GM12878 (cell line): ENCODE measurements at regions not wholly inside any gene's neighbourhood (a gene's known extent, or its start where the extent isn't known, plus 50 kb on each side); places are given as distances from the start of the nearest gene placed in this dataset.

ENCODE experiments used
- CTCF ChIP-seq, 3 experiments: IDR thresholded peaks in 2 of 3; conservative IDR thresholded peaks in 1 of 3; 2 replicates each; pipeline ENCODE4 v1.5.1; 2011; ENCODE audit warnings: low read depth in 3 of 3, low read length in 3 of 3, mild to moderate bottlenecking in 3 of 3, control low read depth in 2 of 3, moderate library complexity in 2 of 3, inconsistent platforms in 1 of 3, mixed read lengths in 1 of 3; ENCODE audit not compliant: control insufficient read depth in 2 of 3, insufficient read depth in 1 of 3; ENCODE audit errors: extremely low read depth in 1 of 3
- CUX1 ChIP-seq: IDR thresholded peaks from 2 replicates; pipeline ENCODE4 v1.6.1; 2012; ENCODE audit warnings: improper control_type of control experiment, low read depth, low read length; ENCODE audit not compliant: insufficient replicate concordance
- EP300 ChIP-seq, 2 experiments: fragments of 150-350 bp in 1 of 2; IDR thresholded peaks; 2 replicates each; pipeline ENCODE4 v1.6.1; 2011 to 2012; ENCODE audit warnings: low read depth in 2 of 2, low read length in 2 of 2, borderline replicate concordance in 1 of 2, improper control_type of control experiment in 1 of 2, inconsistent platforms in 1 of 2; ENCODE audit not compliant: control insufficient read depth in 1 of 2
- FOXM1 ChIP-seq: IDR thresholded peaks from 2 replicates; pipeline ENCODE4 v1.6.1; 2012; ENCODE audit warnings: low read depth, mild to moderate bottlenecking, inconsistent platforms, low read length, moderate library complexity
- HDGF ChIP-seq: fragments of 450-650 bp; IDR thresholded peaks from 2 replicates; pipeline ENCODE4 v1.6.1; 2016; ENCODE audit warnings: antibody characterized with exemption
- KAT2A ChIP-seq: conservative IDR thresholded peaks from 2 replicates; pipeline ENCODE4 v1.6.1; 2011; ENCODE audit warnings: low read depth, low read length; ENCODE audit not compliant: control insufficient read depth
- MYB ChIP-seq: fragments of 150-350 bp; IDR thresholded peaks from 2 replicates; pipeline ENCODE4 v1.6.1; 2014; ENCODE audit warnings: mild to moderate bottlenecking, low read depth, low read length, borderline replicate concordance
- NRF1 ChIP-seq: conservative IDR thresholded peaks from 2 replicates; pipeline ENCODE4 v1.6.1; 2011; ENCODE audit warnings: mild to moderate bottlenecking, low read depth, low read length, improper control_type of control experiment
- POLR2A ChIP-seq: IDR thresholded peaks from 2 replicates; pipeline ENCODE4 v1.6.1; 2011; ENCODE audit warnings: low read depth, mild to moderate bottlenecking, low read length
- RAD21 ChIP-seq: IDR thresholded peaks from 2 replicates; pipeline ENCODE4 v1.6.1; 2011; ENCODE audit warnings: mild to moderate bottlenecking, low read depth, low read length, moderate library complexity; ENCODE audit not compliant: insufficient read depth
- SKIL ChIP-seq: fragments of 450-650 bp; IDR thresholded peaks from 2 replicates; pipeline ENCODE4 v1.6.1; 2017; ENCODE audit warnings: mild to moderate bottlenecking, low read depth, inconsistent platforms; ENCODE audit not compliant: poor library complexity, severe bottlenecking
- YY1 ChIP-seq: IDR thresholded peaks from 2 replicates; pipeline ENCODE4 v1.6.1; 2011; ENCODE audit warnings: low read depth, mild to moderate bottlenecking, low read length
- ZBTB33 ChIP-seq: fragments of 450-650 bp; IDR thresholded peaks from 2 replicates; pipeline ENCODE4 v1.6.1; 2017; ENCODE audit warnings: mild to moderate bottlenecking

- TF ChIP-seq POLR2A (no peak), CTCF (IDR thresholded peaks at IDR 0.05 in 2 of 3, conservative IDR thresholded peaks at IDR 0.05 in 1 of 3; ENCODE audit: control insufficient read depth in 2 of 3, extremely low read depth in 1 of 3, insufficient read depth in 1 of 3, low read depth in 3 of 3, low read length in 3 of 3) (no peak), ZBTB33 (no peak), YY1 (no peak), EP300 (IDR thresholded peaks at IDR 0.05; ENCODE audit: borderline replicate concordance in 1 of 2, control insufficient read depth in 1 of 2, low read depth in 2 of 2, low read length in 2 of 2) (no peak), CUX1 (no peak), KAT2A (no peak), RAD21 (no peak), SKIL (no peak), NRF1 (no peak), MYB (no peak), HDGF (no peak), FOXM1 (no peak)
These were observed 380.7 kb downstream of the TCERG1L start for GRCh38 chr10:130930821-130931220.
